Loucy (cell line): ENCODE measurements at regions not wholly inside any gene's neighbourhood (a gene's known extent, or its start where the extent isn't known, plus 50 kb on each side); places are given as distances from the start of the nearest gene placed in this dataset.

ENCODE experiments used
- H2AFZ ChIP-seq: fragments of 200-600 bp; sonication (generic); 2 replicates; pipeline ENCODE4 v1.6.0; 2016; ENCODE audit warnings: antibody characterized with exemption, mild to moderate bottlenecking, low read length, moderate library complexity
- H3F3A ChIP-seq: fragments of 200-600 bp; 2 replicates; pipeline ENCODE4 v1.6.0; 2016; ENCODE audit warnings: antibody characterized with exemption, low read depth, mild to moderate bottlenecking
- H3K27me3 ChIP-seq: fragments of 200-600 bp; sonication (generic); 2 replicates; pipeline ENCODE4 v1.6.1; 2014; ENCODE audit warnings: low read length, mild to moderate bottlenecking; ENCODE audit not compliant: insufficient read depth, poor library complexity, severe bottlenecking
- H3K36me3 ChIP-seq: fragments of 200-600 bp; sonication (generic); 2 replicates; pipeline ENCODE4 v1.6.1; 2016; ENCODE audit warnings: low read length; ENCODE audit not compliant: insufficient read depth
- H3K4me1 ChIP-seq: fragments of 200-600 bp; sonication (generic); 2 replicates; pipeline ENCODE4 v1.5.1; 2014; ENCODE audit warnings: low read length, mild to moderate bottlenecking; ENCODE audit not compliant: insufficient read depth, poor library complexity, severe bottlenecking
- H3K4me2 ChIP-seq: fragments of 200-600 bp; sonication (generic); 2 replicates; pipeline ENCODE4 v1.6.0; 2014; ENCODE audit warnings: antibody characterized with exemption, low read length, low read depth, mild to moderate bottlenecking; ENCODE audit not compliant: poor library complexity, severe bottlenecking
- H3K4me3 ChIP-seq: fragments of 200-600 bp; sonication (generic); 2 replicates; pipeline ENCODE4 v1.5.1; 2014; ENCODE audit warnings: low read length, mild to moderate bottlenecking, mixed read lengths; ENCODE audit not compliant: poor library complexity, severe bottlenecking
- H3K79me2 ChIP-seq: fragments of 200-600 bp; sonication (generic); 2 replicates; pipeline ENCODE4 v1.6.1; 2014; ENCODE audit warnings: low read length; ENCODE audit not compliant: insufficient read depth
- H3K9ac ChIP-seq: fragments of 200-600 bp; sonication (generic); 2 replicates; pipeline ENCODE4 v1.6.0; 2014; ENCODE audit warnings: mild to moderate bottlenecking, low read depth, low read length, moderate library complexity; ENCODE audit not compliant: poor library complexity, severe bottlenecking
- H3K9me2 ChIP-seq: fragments of 200-600 bp; sonication (generic); replicated peaks from 2 replicates; pipeline ENCODE4 v1.6.1; 2016; ENCODE audit warnings: low read depth, low read length, mixed read lengths
- H3K9me3 ChIP-seq: fragments of 200-600 bp; sonication (generic); 2 replicates; pipeline ENCODE4 v1.6.1; 2014; ENCODE audit warnings: mild to moderate bottlenecking, antibody characterized with exemption, low read length, low read depth; ENCODE audit not compliant: insufficient read depth
- H4K20me1 ChIP-seq: fragments of 200-600 bp; sonication (generic); 2 replicates; pipeline ENCODE4 v1.6.0; 2014; ENCODE audit warnings: antibody characterized with exemption, low read length, mild to moderate bottlenecking; ENCODE audit not compliant: insufficient read depth, poor library complexity, severe bottlenecking
- CTCF ChIP-seq: fragments of 200-600 bp; sonication (generic); conservative IDR thresholded peaks from 2 replicates; pipeline ENCODE4 v1.5.1; 2014; ENCODE audit warnings: mild to moderate bottlenecking, antibody characterized with exemption, low read length
- EZH2phosphoT487 ChIP-seq: fragments of 200-600 bp; IDR thresholded peaks from 2 replicates; pipeline ENCODE4 v1.6.1; 2018; ENCODE audit warnings: antibody characterized with exemption, mild to moderate bottlenecking, moderate library complexity, borderline replicate concordance

DNA sequence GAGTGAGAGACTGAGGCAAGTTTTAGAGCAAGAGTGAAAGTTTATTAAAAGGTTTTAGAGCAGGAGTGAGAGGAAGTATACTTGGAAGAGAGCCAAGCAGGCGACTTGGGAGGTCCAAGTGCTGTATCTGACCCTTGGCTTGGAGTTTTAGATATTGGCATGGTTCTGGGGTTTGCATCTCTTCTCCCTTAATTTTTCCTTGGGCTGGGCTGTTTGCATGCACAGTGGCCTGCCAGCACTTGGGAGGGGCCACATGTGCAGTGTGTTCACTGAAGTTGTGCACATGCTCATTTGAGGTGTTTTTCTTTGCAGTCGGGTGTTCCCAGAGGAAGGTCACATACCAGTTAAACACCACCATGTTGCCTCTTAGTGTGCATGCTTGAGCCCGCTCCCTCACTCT, 464.1 kb downstream of the DMRT2 start:
- Histone ChIP-seq H3K27me3 (no peaks in the 10 kb centered on the region), H4K20me1 (no peaks in the 10 kb centered on the region), H3K4me1 (no peaks in the 10 kb centered on the region), H3K9ac (no peak overlapping the region), H3K4me2 (no peak overlapping the region), H3K4me3 (no peak overlapping the region), H3K79me2 (no peaks in the 10 kb centered on the region), H3F3A (no peaks in the 10 kb centered on the region), H3K36me3 (no peaks in the 10 kb centered on the region), H3K9me2 (no peaks in the 10 kb centered on the region), H2AFZ (no peak overlapping the region), H3K9me3 (no peaks in the 10 kb centered on the region)
- no peak for TF ChIP-seq CTCF
- TF ChIP-seq EZH2phosphoT487 = no peak

- no peak overlapping the region for H3K4me2 ChIP-seq
- H3F3A ChIP-seq = no peaks in the 10 kb centered on the region
- H3K79me2 ChIP-seq = no peaks in the 10 kb centered on the region
- no peaks in the 10 kb centered on the region for H3K9me3 ChIP-seq
- H2AFZ ChIP-seq = no peak overlapping the region
- H3K4me1 ChIP-seq = no peaks in the 10 kb centered on the region
- H3K36me3 ChIP-seq = no peaks in the 10 kb centered on the region
- TF ChIP-seq EZH2phosphoT487 (no peak), CTCF (no peak)
- H3K9me2 ChIP-seq = no peaks in the 10 kb centered on the region
- no peak overlapping the region for H3K4me3 ChIP-seq
- no peak overlapping the region for H3K9ac ChIP-seq
- H3K27me3 ChIP-seq = no peaks in the 10 kb centered on the region
- no peaks in the 10 kb centered on the region for H4K20me1 ChIP-seq
Measured at GRCh38 chr9:1514776-1515363, 464.7 kb downstream of the DMRT2 start.

DNA sequence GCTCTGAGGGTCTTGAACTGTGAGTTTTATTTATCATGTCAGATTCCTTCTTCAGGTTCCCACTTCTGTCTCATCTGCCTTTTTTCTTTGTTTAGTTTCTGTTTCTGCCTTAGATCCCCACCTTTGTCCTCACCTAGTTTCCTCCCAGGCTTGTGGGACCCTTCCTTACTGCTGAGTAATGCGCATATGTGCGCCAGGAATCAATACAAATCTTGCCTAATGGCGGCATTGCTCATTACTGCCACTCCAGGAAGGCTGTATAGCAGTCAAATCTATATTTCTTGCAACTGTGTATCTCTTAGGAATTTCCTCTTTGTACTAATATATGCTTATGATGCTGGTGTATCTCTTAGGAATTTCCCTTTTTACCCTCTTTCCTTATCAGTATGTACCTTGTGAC, 465.4 kb downstream of the DMRT2 start:
- Histone ChIP-seq H3K36me3 (no peaks in the 10 kb centered on the region), H3K79me2 (no peaks in the 10 kb centered on the region), H3K9me3 (no peaks in the 10 kb centered on the region), H4K20me1 (no peaks in the 10 kb centered on the region), H2AFZ (no peak overlapping the region), H3K4me3 (no peak overlapping the region), H3F3A (no peaks in the 10 kb centered on the region), H3K9ac (no peak overlapping the region), H3K4me1 (no peaks in the 10 kb centered on the region), H3K9me2 (no peaks in the 10 kb centered on the region), H3K4me2 (no peak overlapping the region), H3K27me3 (no peaks in the 10 kb centered on the region)
- no peak for TF ChIP-seq CTCF
